Epithelial cell of prostate (primary cell): ENCODE measurements at regions not wholly inside any gene's neighbourhood (a gene's known extent, or its start where the extent isn't known, plus 50 kb on each side); places are given as distances from the start of the nearest gene placed in this dataset.

ENCODE experiments used
- DNase-seq: peaks from one replicate; pipeline ENCODE4 v3.0.0-alpha.2; 2011; ENCODE audit warnings: low read depth, low spot score
- H3K27ac ChIP-seq: fragments of 450-650 bp; 2 replicates; pipeline ENCODE4 v1.5.1; 2017; ENCODE audit warnings: mild to moderate bottlenecking

DNA sequence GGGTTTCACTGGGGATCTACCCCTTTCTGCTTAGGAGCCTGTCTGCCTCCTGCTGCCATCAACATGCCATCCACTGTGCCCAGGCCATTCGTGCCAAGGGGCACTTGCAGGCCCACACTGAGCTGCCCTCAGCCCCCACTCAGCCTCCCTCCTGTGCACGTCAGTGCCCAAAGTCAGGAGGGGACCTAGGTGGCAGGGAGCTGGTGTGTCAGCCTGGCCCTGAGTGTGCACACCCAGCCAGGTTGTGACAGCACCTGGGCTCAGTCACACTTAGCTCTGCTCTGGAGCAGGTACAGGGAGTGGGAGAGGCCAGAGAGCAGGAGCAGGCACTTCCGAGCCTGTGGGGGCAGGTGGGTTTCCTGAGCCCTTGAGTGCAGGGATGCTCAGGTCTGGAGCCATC, 63.6 kb upstream of the SYNCRIP start:
- H3K27ac ChIP-seq, result no peak overlapping the region
- DNase-seq, result no peak

DNA sequence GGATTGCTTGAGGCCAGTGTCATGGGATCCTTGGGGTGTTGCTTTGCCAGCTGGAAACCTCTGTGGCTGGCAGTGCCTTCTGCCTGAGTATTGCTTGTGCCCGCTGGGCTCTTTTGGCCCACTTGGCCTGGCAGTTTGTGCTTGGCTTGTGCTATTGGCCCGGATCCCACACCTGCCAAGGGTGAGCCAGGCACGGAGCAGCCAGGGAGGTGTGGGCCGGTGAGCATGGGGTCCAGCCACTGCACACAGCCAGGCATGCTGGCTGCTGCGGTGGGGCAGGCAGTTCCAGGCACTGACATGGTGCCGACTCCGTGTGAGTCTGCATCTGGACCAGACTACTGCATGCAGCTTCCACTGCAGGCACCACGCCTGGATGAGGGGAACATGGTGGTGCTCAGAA, 62.5 kb upstream of the SYNCRIP start:
- no peak for DNase-seq

DNA sequence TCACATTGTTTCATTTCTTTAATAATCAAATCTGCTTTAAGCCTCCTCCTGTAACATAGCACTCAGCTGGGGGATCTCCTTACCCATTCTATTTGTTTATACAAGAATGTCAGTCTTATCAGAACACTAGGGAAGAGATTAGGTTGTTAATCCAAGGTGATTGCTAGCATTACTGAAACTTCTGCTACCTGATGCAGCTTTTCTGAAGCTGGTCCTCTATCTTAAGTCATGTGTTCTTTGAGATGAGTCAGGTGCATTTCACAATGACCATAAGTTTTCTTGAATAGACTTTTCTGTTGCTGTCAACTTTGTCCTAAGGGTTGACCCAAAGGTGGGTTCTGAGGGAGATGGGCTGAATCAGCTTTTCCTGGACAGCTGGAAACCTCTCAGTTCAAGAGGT, 60.7 kb upstream of the SYNCRIP start:
- no peak overlapping the region for H3K27ac ChIP-seq
- no peak for DNase-seq

More for the DNA sequence above, 62.5 kb upstream of the SYNCRIP start:
- H3K27ac ChIP-seq, result no peak overlapping the region
